ENCODE measurements at regions not wholly inside any gene's neighbourhood (a gene's known extent, or its start where the extent isn't known, plus 50 kb on each side); places are given as distances from the start of the nearest gene placed in this dataset.
"Not testable (repeated sequence)": the region's sequence is repeated elsewhere in the genome, so short reads cannot be mapped to it uniquely, and the experiment has no call there.

DNA sequence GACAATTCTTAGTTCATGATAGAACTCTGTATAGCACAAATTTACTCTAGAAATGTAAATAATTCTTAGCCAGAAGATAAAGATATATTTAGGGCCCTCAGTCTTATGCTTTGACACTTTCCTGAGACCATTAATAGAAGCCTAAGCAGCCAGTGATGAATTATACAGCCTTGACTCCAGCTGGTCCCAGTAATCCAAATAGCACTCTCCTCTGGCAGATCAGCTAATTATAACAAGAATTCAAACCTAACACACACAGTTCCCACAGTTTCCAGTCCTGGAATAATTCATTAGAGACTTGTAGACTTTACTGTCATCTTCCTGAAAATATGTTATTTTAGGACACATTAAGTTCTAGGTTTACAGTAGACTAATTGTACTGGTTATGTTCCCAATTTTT lies 50.4 kb downstream of the SHOC1 start:
- peak in 1 of 2 experiments; percentile 2 for DNase-seq

DNA sequence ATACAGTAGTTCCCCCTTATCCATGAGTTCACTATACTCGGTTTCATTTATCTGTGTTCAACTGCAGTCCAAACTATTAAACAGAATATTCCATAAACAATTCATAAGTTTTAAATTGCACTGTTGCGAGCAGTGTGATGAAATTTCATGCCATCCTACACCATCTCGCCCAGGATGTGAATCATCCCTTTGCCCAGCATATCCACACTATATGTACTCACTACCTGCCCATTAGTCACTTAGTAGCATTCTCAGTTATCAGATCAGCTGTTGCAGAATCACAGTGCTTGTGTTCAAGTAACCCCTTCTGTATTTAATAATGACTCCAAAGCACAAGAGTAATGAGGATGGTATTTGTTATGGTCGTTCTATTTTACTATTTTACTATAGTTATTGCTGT lies 51.5 kb downstream of the SHOC1 start:
- DNase-seq: no peak

DNA sequence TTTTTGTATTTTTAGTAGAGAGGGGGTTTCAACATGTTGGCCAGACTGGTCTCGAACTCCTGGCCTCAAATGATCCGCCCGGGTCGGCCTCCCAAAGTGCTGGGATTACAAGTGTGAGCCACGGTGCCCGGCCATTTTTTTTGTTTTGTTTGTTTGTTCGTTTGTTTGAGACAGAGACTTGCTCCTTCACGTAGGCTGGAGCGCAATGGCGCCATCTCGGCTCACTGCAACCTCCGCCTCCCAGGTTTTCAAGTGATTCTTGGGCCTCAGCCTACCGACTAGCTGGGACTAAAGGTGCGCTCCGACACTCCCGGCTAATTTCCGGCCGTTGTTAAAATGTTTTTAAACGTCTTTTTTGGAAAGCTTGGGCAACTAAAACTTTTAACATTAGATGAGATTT lies 54.0 kb downstream of the SHOC1 start:
- no peak for DNase-seq

DNA sequence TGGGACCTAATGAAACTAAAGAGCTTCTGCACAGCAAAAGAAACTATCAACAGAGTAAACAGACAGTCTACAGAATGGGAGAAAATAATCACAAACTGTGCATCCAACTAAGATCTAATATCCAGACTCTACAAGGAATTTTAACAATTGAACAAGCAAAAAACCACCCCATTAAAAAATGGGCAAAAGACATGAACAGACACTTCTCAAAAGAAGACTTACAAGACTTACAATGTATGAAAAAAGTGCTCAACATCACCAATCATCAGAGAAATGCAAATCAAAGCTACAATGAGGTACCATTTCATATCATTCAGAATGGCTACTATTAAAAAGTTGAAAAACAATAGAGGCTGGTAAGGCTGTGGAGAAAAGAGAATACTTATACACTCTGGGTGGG lies 58.0 kb downstream of the SHOC1 start:
- no peak for DNase-seq

DNA sequence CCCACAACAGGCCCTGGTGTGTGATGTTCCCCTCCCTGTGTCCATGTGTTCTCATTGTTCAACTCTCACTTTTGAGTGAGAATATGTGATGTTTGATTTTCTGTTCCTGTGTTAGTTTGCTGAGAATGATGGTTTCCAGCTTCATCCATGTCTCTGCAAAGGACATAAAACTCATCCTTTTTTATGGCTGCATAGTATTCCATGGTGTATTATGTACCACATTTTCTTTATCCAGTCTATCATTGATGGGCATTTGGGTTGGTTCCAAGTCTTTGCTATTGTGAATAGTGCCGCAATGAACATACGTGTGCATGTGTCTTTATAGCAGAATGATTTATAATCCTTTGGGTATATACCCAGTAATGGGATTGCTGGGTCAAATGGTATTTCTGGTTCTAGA lies 59.4 kb downstream of the SHOC1 start:
- not testable (repeated sequence) for DNase-seq

DNA sequence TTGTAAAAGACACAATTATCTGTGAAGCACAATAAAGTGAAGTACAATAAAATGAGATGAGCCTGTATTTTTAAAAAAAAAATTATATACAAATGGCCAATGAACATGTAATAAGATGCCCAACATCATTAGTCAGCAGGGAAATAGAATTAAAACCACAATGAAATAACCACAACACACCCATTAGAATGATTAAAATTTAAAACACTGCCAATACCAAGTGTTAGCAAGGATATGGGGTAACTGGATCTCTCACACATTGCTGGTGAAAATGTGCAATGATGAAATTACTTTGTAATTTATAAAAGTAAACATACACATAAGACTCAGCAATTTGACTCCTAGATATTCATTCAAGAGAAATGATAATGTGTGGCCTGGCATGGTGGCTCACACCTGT lies 62.8 kb downstream of the SHOC1 start:
- no peak for DNase-seq

DNA sequence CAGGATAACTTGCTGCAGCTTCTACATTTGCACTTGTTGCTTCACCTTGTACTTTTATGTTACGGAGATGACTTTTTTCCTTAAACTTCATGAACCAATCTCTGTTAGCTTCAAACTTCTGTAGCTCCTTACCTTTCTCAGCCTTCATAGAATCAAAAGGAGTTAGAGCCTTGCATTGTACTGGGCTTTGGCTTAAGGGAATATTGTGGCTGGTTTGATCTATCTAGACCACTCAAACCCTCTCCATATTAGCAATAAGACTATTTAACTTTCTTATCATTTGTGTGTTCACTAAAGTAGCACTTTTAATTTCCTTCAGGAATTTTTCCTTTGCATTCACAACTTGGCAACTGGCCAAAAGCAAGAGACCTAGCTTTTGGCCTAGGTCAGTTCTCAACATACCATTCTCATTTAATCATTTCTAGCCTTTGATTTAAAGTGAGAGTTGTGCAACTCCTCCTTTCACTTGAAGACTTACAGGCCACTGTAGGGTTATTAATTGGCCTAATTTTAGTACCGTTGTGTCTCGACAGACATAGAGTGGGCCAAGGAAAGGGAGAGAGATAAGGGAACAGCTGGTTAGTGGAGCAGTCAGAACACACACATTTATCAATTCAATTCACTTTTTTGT lies 63.7 kb downstream of the SHOC1 start:
- no peak for DNase-seq

DNA sequence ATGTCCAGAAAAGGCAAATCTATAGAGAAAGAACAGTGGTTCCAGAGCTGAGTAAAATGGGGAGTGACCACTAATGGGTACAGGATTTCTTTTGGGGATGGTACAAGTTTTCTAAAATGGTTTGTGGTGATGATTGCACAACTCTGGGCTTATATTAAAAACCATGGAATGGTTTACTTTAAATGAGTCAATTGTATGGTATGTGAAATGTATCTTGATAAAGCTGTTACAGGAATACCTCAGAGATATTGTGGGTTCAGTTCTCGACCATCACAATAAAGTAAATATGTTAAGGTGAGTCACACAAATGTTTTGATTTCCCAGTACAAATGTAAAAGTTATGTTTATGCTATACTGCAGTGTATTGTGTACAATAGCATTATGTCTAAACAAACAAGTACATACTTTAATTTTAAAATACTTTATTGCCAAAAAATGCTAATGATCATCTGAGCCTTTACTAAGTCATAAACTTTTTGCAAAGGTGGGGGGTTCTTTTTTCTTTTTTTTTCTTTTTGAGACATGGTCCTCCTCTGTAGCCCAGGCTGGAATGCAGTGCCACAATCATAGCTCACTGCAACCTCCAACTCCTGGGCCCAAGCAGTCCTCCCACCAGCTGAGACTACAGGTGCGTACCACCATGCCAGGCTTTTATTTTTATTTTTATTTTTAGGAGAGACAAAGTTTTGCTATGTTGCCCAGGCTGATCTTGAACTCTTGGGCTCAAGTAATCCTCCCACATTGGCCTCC lies 65.9 kb downstream of the SHOC1 start:
- DNase-seq: no peak

DNA sequence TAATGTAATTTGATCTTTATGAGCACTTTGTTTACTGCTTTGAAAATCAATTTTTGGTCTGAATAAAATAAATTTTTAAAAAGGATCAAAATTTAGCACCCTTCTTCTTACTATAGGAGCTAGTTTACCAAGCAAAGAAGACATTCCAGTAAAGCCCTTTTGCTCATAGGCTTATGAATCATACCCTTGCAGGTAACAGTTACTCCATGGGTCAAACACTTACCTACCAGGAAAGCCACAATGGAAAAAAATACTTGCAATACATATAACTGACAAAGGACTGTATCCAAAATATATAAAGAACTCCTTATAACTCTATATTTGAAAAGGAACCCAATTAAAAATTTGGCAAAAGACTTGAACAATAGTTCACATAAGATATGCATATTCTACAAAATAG lies 66.6 kb downstream of the SHOC1 start:
- DNase-seq: no peak

DNA sequence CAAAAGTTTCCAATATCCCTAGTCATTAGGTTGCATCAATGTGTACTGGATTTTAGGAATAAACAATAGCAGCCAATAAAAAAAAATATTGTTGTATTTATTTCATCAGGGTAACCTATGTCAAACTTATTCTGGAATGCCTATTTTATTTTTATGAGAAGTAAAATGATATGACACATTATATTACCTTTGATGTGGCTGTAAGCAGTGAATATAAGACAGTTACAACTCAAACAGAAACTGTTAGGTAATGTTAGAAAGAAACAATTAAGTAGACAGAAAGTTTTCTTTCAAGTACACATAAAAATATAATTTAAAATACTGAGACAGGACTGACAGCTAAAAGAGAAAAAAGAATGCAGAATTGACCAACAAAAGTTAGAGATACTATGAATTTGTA lies 65.5 kb downstream of the GNG10 start:
- DNase-seq: no peak

DNA sequence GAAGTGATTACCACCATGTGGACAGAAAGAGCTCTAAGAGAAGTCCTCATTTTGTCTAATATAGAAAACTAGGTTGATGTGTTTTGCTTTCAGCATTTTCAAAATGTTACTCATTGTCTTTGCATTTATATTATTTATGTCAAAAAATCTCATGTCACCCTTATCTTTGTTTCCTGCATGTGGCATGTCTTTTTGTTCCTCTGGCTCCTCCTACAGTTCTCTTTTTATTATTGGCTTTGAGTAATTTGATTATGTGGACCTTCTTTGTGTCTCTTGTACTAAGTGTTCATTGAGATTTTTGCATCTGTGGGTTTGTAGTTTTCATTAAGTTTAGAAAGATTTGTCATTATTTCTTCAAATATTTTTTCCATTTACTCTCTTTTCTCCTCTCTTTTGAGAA lies 58.8 kb downstream of the GNG10 start:
- peak in 1 of 2 experiments; percentile 7 for DNase-seq
